NB4 (cell line): ENCODE measurements at regions not wholly inside any gene's neighbourhood (a gene's known extent, or its start where the extent isn't known, plus 50 kb on each side); places are given as distances from the start of the nearest gene placed in this dataset.
A peak's percentile ranks its signal among the peaks of the same experiment; 100 is the strongest.

Source experiments
- DNase-seq: peaks from one replicate; pipeline ENCODE4 v3.0.0; 2010; ENCODE audit warnings: low read depth
- H3K4me3 ChIP-seq: one replicate; pipeline ENCODE4 v1.5.1; 2011; ENCODE audit warnings: mild to moderate bottlenecking, low read depth, low read length, moderate library complexity
- MYC ChIP-seq: IDR thresholded peaks from 2 replicates; pipeline ENCODE4 v1.6.1; 2011; ENCODE audit warnings: low read depth, low read length
- POLR2A ChIP-seq: IDR thresholded peaks from 2 replicates; pipeline ENCODE4 v1.6.1; 2011; ENCODE audit warnings: mild to moderate bottlenecking; ENCODE audit not compliant: insufficient read length; ENCODE audit errors: extremely low read depth
- TF ChIP-seq, protein P1 (sequence below): IDR thresholded peaks from 2 replicates; pipeline ENCODE4 v1.6.1; 2011; ENCODE audit warnings: low read depth, low read length
- TF ChIP-seq, protein P2 (sequence below): IDR thresholded peaks from one replicate; pipeline ENCODE4 v1.5.1; 2012; ENCODE audit warnings: low read depth, low read length

DNA sequence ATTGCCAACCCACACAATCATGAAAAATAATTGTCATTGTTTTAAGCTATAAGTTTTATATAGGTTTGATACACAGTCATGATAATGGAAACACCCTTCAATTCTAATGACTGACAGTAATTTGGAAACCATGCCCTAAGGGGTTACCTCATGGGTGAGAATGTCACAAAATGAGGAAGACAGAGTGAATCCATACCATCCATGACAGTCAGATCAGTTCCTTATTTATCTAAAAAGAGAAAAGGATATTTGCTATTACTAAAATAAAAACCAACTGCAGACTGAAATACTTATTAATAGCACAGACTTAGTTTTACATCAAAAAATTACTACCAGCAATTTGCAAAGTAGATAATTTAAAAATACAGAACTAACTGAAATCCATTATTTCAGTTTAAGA lies 437.8 kb downstream of the UTRN start:
- peak; percentile 17 for DNase-seq
- TF ChIP-seq, protein P1, sequence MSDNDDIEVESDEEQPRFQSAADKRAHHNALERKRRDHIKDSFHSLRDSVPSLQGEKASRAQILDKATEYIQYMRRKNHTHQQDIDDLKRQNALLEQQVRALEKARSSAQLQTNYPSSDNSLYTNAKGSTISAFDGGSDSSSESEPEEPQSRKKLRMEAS, result no peak
- TF ChIP-seq, protein P2, sequence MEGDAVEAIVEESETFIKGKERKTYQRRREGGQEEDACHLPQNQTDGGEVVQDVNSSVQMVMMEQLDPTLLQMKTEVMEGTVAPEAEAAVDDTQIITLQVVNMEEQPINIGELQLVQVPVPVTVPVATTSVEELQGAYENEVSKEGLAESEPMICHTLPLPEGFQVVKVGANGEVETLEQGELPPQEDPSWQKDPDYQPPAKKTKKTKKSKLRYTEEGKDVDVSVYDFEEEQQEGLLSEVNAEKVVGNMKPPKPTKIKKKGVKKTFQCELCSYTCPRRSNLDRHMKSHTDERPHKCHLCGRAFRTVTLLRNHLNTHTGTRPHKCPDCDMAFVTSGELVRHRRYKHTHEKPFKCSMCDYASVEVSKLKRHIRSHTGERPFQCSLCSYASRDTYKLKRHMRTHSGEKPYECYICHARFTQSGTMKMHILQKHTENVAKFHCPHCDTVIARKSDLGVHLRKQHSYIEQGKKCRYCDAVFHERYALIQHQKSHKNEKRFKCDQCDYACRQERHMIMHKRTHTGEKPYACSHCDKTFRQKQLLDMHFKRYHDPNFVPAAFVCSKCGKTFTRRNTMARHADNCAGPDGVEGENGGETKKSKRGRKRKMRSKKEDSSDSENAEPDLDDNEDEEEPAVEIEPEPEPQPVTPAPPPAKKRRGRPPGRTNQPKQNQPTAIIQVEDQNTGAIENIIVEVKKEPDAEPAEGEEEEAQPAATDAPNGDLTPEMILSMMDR, result no peak
- no peak for TF ChIP-seq POLR2A
- TF ChIP-seq MYC, result no peak
- H3K4me3 ChIP-seq, result no peak overlapping the region

DNA sequence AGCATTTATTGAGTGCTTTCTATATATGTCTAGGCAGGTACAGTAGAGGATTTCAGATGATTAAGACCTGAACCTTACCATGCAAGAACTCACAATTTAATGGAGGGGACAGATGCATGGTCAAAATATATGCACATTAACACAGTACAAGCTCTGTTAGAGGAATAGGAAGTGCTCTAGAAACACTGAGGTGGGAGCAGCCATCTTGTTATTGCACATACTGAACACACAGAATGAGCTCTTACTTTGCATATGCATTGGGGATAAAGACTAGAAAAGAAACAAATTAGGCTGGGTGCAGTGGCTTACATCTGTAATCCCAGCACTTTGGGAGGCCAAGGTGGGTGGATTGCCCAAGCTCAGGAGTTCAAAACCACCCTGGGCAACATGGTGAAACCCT lies 438.3 kb downstream of the UTRN start:
- H3K4me3 ChIP-seq, result no peak overlapping the region
- TF ChIP-seq POLR2A (no peak), MYC (no peak)
- TF ChIP-seq, protein P1, result no peak
- TF ChIP-seq, protein P2, result no peak
- DNase-seq, result peak; percentile 13

DNA sequence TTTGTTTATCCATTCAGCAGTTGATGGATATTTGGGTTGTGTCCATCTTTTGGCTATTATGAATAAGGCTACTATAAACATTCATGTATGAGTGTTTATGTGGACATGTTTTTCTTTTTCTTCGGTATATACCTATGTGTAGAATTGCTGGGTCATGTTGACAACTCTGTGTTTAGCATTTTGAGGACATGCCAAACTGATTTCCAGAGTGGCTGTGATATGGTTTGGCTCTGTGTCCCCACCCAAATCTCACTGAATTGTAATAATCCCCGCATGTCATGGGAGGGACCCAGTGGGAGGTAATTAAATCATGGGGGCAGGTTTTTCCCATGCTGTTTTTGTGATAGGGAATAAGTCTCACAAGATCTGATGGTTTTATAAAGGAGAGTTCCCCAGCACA lies 439.7 kb downstream of the UTRN start:
- no peak for DNase-seq
- no peak overlapping the region for H3K4me3 ChIP-seq
- TF ChIP-seq, protein P2, result no peak
- TF ChIP-seq POLR2A (no peak), MYC (no peak)
- TF ChIP-seq, protein P1, result no peak

DNA sequence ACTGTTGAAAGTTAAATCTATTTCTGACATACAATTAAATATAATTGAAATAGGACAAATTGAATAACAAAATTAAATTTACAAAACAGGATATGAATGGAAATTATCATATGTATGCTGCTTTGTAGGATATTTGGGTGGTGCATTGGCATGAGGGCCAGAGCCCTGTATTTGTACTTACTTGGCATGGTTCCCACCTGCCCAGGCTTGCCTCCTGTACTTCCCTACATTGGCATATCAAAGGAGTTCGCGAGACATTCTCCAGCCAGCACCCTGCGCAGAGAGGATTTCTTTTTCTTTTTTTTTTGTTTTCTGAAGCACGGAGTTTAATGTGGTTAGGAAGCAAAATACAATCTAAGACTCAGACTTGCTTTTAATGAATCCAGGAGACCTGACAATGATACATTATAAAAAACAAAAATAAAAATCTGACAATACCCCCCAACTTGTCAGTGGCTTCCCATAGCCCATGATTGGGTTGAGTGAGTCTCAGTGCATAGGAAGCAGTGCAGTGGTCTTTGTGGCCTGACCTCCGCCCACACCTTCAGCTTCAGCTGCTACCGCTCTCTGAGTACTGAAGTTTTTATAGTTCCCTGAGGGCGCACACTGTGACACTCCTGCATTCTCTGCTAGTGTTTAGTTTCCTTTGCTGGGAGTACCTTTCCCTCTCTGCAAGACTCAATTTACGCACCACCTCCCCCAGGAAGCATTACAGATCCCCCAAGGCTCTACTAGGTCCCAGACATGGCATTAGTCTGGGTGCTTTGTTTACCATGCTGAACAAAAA lies 440.8 kb downstream of the UTRN start:
- DNase-seq, result peak; percentile 38
- TF ChIP-seq MYC (no peak), POLR2A (no peak)
- TF ChIP-seq, protein P2, result no peak
- TF ChIP-seq, protein P1, result no peak
- H3K4me3 ChIP-seq, result no peak overlapping the region

DNA sequence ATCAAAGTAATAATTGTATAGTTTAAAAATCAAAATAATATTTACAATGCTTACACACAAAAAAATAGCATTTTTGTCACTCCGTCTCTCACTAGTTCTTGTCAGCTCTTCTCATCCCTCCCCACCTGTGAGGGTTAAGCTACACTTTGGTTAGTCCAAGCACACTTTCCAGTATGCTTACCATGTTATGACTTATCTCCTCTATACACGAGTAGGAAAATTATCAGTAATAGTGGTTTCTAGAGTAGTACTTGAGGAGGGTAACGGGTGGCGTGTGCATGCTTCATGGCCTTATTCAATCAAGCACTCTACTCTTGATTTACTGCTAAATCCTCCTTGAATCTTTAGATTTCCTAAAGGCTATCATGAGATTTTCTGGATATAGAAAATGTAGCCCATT lies 443.7 kb downstream of the UTRN start:
- TF ChIP-seq MYC (no peak), POLR2A (no peak)
- TF ChIP-seq, protein P2, result no peak
- TF ChIP-seq, protein P1, result no peak
- no peak for DNase-seq
- H3K4me3 ChIP-seq, result no peak overlapping the region
